GM18498 (cell line): ENCODE measurements at regions not wholly inside any gene's neighbourhood (a gene's known extent, or its start where the extent isn't known, plus 50 kb on each side); places are given as distances from the start of the nearest gene placed in this dataset.

Source experiments
- ATAC-seq: cut with Tn5 transposase; IDR thresholded peaks from one replicate; pipeline ENCODE4 v1.9.1; 2021; ENCODE audit warnings: mild to moderate bottlenecking, moderate library complexity; ENCODE audit not compliant: unreplicated experiment

- ATAC-seq = no peak
Measured at GRCh38 chr10:128723631-128724205, 597.5 kb upstream of the MKI67 start.

GRCh38 chr10:128725531-128725930 is 599.3 kb upstream of the MKI67 start:
- no peak for ATAC-seq

GRCh38 chr10:128727114-128727513 is 600.9 kb upstream of the MKI67 start:
- no peak for ATAC-seq

- ATAC-seq = no peak
Measured at GRCh38 chr10:128729910-128730420, 603.7 kb upstream of the MKI67 start.

GRCh38 chr10:128730922-128731321 is 604.7 kb upstream of the MKI67 start:
- ATAC-seq = no peak

GRCh38 chr10:128734161-128734560 is 607.9 kb upstream of the MKI67 start:
- no peak for ATAC-seq

DNA sequence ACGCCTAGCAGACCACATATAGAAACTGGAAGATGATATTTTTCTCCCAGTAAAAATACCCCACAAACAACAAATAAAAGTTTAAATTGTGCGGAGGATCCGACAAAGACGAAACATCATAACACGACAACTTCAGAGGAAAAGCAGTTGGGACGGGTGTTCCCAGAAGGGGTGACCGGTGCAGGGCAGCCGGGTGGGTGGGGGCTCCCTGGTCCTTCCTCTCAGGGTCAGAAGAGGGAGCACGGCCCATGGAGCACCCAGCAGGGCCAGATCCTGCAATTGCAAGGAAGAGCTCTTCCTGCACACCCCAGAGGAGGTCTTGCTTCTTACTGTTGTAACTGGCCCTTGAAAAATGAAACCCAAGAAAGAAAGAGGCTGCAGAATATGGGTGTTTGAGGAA is 608.5 kb upstream of the MKI67 start:
- no peak for ATAC-seq

- ATAC-seq = no peak
Measured at GRCh38 chr10:128735996-128736395, 609.8 kb upstream of the MKI67 start.

DNA sequence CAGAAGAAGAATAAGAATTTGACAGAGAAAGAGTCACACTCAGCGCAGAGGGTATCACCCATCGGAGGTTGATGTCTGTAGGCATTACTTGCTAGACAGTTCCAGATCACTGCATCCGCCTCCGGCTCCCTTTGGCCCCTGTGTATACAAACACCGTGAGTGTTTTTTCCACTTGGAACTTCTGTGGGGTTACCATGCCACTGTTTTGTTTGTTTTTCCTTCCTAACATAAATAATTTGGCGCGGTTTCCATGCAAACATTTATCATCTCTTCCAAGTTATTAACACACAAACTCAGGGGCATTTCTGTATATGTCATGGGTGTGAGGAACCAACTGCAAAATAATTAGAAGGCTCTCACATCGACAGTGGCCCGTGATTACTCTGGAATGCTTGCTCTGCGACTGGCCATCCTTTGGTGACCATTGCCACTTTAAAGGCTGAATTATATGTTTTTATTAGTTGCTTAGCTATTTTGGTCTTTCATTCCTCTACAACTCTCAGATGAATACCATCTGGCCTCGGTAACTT is 612.2 kb upstream of the MKI67 start:
- no peak for ATAC-seq

DNA sequence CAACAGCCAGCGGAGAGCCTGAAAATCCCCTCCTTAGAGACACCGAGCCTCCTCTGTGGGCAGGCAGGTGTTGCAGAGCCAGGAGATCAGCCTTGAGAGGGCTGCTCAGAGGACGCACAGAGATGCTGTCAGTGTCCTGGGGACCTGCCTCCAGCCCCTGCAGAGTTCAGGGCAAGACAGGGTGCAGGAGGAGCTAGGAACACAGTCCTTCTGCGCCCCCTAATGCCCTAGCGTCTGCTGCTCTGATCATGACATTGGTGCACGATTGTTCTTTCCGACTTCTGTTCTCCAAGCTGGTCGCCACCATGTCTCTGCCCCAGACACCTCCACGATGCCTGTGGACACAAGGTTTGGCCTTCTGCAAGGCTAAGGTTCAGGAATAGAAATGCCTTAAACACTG is 613.7 kb upstream of the MKI67 start:
- no peak for ATAC-seq

DNA sequence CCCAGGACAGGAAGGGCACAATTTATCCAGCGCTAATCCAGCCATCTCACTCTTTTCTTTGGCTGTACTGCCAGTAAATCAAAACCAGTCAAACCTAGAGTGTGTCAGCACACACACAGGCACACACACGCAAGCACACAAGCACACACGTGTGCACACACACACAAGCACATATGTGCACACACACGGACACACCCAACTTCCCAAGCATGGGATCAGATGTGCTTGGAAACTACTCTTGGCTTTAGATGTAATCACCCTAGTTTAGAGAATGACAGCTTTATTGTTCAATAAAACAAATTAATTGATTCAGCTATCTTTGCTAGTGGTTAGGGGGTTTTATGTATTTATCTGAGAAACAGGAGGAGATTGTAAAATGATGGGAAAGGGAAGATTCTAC is 615.0 kb upstream of the MKI67 start:
- no peak for ATAC-seq

GRCh38 chr10:128741680-128742079 is 615.5 kb upstream of the MKI67 start:
- no peak for ATAC-seq

DNA sequence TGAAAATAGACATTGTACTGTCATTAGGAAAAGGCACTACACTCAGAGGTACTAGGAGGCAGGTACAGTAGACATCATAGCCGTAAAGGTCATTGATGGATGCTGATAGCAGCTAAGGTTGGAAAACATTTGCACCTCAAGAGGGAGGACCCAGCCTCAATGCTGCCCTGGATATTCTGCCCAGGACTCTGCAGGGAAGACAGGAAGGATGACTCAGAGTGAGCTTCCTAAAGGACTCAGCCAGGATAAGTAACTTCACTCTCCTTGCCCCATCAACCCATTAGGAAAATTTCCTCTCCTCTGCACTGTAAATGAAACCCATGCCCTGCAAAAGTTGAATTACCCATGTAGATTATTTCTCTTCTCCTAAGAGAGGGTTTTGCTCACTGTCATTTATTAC is 617.9 kb upstream of the MKI67 start:
- ATAC-seq = no peak

- ATAC-seq = no peak
Measured at GRCh38 chr10:128744811-128745305, 618.6 kb upstream of the MKI67 start.

DNA sequence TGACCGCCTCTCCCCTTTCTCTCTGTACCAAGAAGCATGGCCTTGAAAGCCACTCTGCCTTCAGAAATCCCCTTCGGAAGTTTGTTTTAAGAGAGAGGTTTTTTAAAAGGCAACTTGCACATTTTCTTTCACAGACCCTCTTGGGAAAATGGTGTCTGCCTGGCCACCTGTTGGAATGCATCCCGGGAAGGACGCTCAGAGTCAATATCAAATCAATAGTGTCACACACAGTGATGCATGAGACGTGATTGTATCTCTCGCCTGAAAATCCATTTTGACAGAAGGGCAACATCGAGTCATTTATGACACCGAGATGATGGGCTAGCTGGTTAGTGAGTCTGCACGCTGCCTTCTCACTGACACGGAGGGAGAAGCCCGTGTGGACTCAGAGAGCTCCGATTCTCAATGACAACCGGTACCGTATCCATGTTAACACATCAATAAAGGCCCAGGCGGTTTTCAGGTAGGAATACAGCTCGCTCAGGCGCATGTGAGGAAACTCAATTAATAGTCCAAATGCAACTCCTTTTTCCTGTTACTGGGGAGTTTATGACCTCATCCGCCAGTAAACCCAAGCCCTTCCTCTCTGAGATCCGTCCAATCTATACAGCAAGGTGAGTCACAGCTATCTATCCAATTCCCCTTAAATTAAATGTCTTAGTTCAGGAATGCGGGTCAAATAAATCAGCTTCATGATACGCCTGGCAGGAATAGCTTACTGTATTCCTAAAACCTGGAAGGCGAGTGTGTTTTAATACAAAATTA is 621.5 kb upstream of the MKI67 start:
- no peak for ATAC-seq

DNA sequence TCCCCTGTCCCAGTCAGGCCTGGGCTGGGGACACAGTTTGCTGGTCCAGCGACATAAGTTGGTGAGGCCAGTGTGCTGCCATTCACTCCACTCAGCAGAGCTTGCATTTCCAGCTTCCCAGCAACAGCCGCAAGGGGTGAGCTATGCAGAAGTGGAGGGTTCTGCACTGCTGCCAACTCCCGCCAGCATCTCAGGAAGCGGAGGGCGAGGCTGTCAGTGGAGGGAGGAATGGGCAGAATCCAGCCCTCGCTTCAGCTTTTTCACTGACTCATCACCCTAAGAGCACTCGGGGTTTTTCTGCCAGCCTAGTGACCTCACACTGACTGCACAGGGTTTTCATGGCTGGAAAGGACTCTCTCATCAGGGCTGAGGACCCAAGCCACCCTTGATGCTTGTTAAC is 625.1 kb upstream of the MKI67 start:
- no peak for ATAC-seq

DNA sequence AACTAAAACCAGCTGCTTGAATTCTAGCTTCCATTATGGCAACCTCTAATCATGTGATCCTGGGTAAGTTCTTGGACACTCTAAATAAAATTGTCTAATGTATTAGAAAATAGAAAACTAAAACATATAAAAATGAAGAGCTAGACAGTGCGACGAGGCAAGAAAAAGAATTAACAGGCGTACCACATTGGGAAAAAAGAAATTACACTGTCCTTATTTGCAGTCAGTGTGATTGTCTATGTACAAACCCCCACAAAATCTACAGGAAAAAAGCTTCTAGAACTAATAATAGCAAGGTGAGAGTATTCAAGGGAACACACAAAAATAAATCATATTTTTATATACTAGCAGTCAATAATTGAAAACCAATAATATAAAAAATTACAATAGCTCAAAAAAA is 625.6 kb upstream of the MKI67 start:
- ATAC-seq = no peak

DNA sequence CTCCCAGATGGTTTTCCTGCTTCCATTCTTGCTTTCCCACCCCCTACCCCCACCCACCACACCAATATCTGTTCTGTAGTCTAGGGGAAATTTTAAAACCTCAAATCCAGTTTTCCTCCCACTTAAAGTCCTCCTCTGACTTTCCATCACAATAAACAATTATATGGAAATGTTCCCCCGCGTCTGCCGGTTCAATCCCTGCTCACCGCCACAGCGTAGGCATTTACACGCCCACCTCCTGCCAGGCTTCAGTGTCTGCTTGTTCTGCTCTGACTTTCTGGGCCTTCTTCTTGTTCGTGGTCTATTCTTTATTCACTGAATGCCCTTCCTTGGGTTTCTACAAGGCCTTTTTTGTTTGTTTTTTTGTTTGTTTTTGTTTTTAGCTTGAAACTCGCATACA is 633.0 kb upstream of the MKI67 start:
- no peak for ATAC-seq

GRCh38 chr10:128763588-128763987 is 637.4 kb upstream of the MKI67 start:
- no peak for ATAC-seq

GRCh38 chr10:128764190-128764589 is 638.0 kb upstream of the MKI67 start:
- no peak for ATAC-seq

DNA sequence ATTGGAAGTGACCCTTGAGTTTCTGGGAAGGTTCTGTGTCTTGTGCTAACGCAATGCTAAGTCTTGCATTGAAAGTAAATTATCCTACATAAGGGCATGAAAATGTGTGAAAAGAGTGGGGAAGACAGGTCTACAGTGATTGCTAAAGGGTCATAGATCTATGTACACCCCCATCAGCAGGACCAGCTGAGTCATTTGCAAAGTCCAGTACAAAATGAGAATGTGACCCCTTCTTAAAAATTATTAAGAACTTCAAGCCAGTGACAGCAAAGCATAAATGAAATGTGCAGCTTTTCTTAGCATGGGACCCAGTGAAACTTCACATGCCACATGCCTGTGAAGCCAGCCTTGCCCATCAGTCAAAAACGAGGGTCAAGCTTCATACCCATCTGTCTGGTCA is 640.7 kb upstream of the MKI67 start:
- ATAC-seq = no peak

GRCh38 chr10:128774979-128775378 is 648.8 kb upstream of the MKI67 start:
- no peak for ATAC-seq
